ENCODE measurements at regions not wholly inside any gene's neighbourhood (a gene's known extent, or its start where the extent isn't known, plus 50 kb on each side); places are given as distances from the start of the nearest gene placed in this dataset.

DNA sequence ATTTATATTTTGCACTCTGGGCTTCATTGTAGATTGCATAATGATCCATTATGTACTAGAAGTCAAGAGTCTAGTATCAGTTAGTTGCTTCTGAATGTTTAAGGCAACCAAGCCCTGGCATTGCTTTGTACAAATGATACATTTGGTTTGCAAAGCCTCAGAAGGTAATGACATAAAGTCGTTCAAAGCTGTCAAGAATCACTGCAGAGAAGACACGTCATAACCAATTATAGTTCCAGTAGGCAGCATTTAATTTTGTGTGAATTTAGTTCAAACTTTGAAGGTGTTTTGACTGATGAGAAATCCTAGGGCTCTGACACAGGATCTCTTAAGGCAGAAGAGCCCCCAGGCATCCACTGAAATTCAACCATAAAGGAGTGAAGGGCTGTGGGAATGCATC, 163.0 kb upstream of the KRR1 start:
- TF ChIP-seq TCF12 (IDR thresholded peaks at IDR 0.05) (no peak), EZH2phosphoT487 (IDR thresholded peaks at IDR 0.05; ENCODE audit: borderline replicate concordance, low read depth) (no peak), RFX5 (IDR thresholded peaks at IDR 0.05; ENCODE audit: low read length) (no peak), NFIC (IDR thresholded peaks at IDR 0.05; ENCODE audit: borderline replicate concordance) (no peak), POLR2AphosphoS5 (IDR thresholded peaks at IDR 0.05; ENCODE audit: low read depth, low read length) (no peak), GABPA (IDR thresholded peaks at IDR 0.05; ENCODE audit: low read depth) (no peak), TAF1 (IDR thresholded peaks at IDR 0.05; ENCODE audit: borderline replicate concordance, low read depth, low read length) (no peak)
- TF ChIP-seq, protein P1, sequence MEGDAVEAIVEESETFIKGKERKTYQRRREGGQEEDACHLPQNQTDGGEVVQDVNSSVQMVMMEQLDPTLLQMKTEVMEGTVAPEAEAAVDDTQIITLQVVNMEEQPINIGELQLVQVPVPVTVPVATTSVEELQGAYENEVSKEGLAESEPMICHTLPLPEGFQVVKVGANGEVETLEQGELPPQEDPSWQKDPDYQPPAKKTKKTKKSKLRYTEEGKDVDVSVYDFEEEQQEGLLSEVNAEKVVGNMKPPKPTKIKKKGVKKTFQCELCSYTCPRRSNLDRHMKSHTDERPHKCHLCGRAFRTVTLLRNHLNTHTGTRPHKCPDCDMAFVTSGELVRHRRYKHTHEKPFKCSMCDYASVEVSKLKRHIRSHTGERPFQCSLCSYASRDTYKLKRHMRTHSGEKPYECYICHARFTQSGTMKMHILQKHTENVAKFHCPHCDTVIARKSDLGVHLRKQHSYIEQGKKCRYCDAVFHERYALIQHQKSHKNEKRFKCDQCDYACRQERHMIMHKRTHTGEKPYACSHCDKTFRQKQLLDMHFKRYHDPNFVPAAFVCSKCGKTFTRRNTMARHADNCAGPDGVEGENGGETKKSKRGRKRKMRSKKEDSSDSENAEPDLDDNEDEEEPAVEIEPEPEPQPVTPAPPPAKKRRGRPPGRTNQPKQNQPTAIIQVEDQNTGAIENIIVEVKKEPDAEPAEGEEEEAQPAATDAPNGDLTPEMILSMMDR (IDR thresholded peaks at IDR 0.05), result no peak
